Lung (tissue), 11 donors: ENCODE measurements at regions not wholly inside any gene's neighbourhood (a gene's known extent, or its start where the extent isn't known, plus 50 kb on each side); places are given as distances from the start of the nearest gene placed in this dataset.

Experiments
- ATAC-seq: fragments of 200-7000 bp; cut with Tn5 transposase; one replicate; pipeline ENCODE4 v1.9.1; 2020; ENCODE audit warnings: moderate number of reproducible peaks; ENCODE audit not compliant: insufficient read depth, low FRiP score
- DNase-seq, 3 donors: peaks; one replicate each; pipeline ENCODE4 v3.0.0-alpha.2; 2013 to 2017
- H3K27ac ChIP-seq, 2 donors: one replicate each; pipeline ENCODE4 v1.5.1; 2013; ENCODE audit warnings: mild to moderate bottlenecking in 2 of 2, moderate library complexity in 2 of 2, control low read depth in 1 of 2, inconsistent platforms in 1 of 2, low read depth in 1 of 2, low read length in 1 of 2
- H3K27me3 ChIP-seq, 3 donors: one replicate each; pipeline ENCODE4 v1.5.1; 2013; ENCODE audit warnings: low read length in 2 of 3; ENCODE audit not compliant: control insufficient read depth in 3 of 3, insufficient read depth in 3 of 3
- H3K36me3 ChIP-seq, 4 donors: one replicate each; pipeline ENCODE4 v1.5.1; 2013; ENCODE audit warnings: low read length in 4 of 4, mild to moderate bottlenecking in 1 of 4, moderate library complexity in 1 of 4; ENCODE audit not compliant: control insufficient read depth in 4 of 4, insufficient read depth in 4 of 4
- H3K4me1 ChIP-seq, 5 donors: one replicate each; pipeline ENCODE4 v1.5.1; 2013; ENCODE audit warnings: low read length in 5 of 5, mild to moderate bottlenecking in 2 of 5, moderate library complexity in 1 of 5; ENCODE audit not compliant: control insufficient read depth in 5 of 5, insufficient read depth in 5 of 5
- H3K4me3 ChIP-seq: one replicate; pipeline ENCODE4 v1.5.1; 2013; ENCODE audit warnings: mild to moderate bottlenecking, control low read depth, moderate library complexity
- H3K9ac ChIP-seq, 2 donors: one replicate each; pipeline ENCODE4 v1.5.1; 2013; ENCODE audit warnings: low read length in 2 of 2, control low read depth in 1 of 2; ENCODE audit not compliant: insufficient read depth in 1 of 2
- H3K9me3 ChIP-seq, 4 donors: one replicate each; pipeline ENCODE4 v1.5.1; 2013; ENCODE audit warnings: low read length in 3 of 4, mild to moderate bottlenecking in 1 of 4, moderate library complexity in 1 of 4; ENCODE audit not compliant: control insufficient read depth in 4 of 4, insufficient read depth in 3 of 4
- whole genome bisulfite sequencing, 2 donors: extraction: QIAGEN DNeasy Blood & Tissue Kit; methylation state at CpG; one replicate each; pipeline ENCODE4 v1.1.7; 2013; 5-methylcytosine and 5-hydroxymethylcytosine counted together
- TF ChIP-seq, protein P1 (sequence below): IDR thresholded peaks from 2 replicates; pipeline ENCODE4 v1.5.1; 2012; ENCODE audit warnings: mild to moderate bottlenecking; ENCODE audit errors: control extremely low read depth, extremely low read depth
- donor health status: control.
- donor health status: control.
- donor health status: Bipolar disorder and iron deficiency.
- donor health status: healthy.
- donor health status: DM: yes; HTN: yes; CAD: no.

DNA sequence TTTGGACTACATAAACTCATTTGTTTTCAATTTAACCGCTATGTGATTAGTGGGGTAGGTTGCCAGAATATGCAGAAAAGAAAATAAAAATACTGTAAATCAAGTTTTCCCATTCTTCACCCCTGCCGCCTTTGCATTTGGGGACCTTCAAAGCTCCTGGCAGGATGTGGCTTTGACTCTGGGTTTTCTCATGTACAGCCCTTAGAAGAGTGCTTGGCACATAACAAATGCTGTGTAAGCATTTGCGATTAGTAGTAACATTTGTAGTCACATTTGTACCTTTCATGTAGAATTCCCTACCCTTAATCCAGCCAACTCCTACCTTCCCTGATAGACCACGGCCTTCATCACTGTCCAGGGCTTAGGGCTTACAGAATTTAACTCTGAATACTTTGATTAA, 262.6 kb downstream of the MREG start:
- ATAC-seq (no peak), DNase-seq (peak in 2 of 3 donors; percentile 34 to 60)

DNA sequence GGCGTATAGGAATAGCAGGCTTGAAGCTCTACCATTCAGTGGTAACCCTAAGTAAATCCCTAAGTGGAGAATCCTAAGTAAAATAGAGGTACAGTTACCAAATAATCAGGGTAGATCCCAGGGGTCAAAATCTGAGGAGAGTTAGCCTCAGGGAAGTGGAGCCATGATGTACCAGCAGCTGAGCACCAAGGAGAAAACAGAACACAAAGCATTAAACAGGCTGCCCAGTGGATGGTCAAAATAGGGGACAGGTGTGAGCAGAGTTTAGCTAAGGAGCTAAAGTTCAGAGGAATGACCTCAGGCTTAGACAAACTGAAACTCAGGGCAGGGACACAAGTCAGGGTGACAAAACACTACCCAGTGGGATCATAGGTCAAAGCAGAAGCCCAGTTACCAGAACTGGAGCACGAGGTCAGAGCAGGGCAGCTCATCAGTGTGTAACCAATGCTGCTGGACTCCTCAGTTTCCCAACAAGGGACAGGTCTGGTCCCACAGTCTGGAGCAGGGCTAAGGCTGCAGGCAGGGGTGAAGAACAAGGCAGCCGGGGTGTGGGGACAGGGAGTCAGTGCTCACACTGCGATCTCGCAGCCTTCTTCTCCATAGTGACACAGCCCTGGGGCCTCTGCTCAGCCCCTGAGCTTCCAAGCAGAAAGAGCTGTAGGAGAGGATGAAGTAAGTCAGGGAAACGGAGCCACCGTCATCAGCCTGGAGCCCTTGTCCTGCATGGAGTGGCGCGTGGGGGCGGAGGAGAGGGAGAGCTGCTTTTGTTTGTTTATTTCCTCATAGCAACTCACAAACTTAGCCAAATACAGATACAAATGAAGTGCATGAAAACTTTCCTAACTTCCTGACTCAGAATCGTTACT, 264.0 kb downstream of the MREG start:
- Histone ChIP-seq H3K36me3 (no peaks in the 10 kb centered on the region), H3K4me3 (no peak overlapping the region), H3K9ac (peak overlapping the region in 1 of 2 donors; percentile 30), H3K27ac (peak overlapping the region in 1 of 2 donors; percentile 65), H3K9me3 (no peaks in the 10 kb centered on the region), H3K27me3 (no peaks in the 10 kb centered on the region), H3K4me1 (peaks cover 3 to 53% (median 5%) of the 10 kb centered on the region in 5 donors)
- TF ChIP-seq, protein P1, sequence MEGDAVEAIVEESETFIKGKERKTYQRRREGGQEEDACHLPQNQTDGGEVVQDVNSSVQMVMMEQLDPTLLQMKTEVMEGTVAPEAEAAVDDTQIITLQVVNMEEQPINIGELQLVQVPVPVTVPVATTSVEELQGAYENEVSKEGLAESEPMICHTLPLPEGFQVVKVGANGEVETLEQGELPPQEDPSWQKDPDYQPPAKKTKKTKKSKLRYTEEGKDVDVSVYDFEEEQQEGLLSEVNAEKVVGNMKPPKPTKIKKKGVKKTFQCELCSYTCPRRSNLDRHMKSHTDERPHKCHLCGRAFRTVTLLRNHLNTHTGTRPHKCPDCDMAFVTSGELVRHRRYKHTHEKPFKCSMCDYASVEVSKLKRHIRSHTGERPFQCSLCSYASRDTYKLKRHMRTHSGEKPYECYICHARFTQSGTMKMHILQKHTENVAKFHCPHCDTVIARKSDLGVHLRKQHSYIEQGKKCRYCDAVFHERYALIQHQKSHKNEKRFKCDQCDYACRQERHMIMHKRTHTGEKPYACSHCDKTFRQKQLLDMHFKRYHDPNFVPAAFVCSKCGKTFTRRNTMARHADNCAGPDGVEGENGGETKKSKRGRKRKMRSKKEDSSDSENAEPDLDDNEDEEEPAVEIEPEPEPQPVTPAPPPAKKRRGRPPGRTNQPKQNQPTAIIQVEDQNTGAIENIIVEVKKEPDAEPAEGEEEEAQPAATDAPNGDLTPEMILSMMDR = no peak
- peak; percentile 91 to 95 (median 95) for DNase-seq
- ATAC-seq = peak; percentile 82
- 54 to 72% methylated on average over 11 of the region's 11 CpGs for WGBS, 2 donors

More for the DNA sequence above, 262.6 kb downstream of the MREG start:
- Histone ChIP-seq H3K27me3 (no peaks in the 10 kb centered on the region), H3K9ac (no peak overlapping the region), H3K9me3 (no peaks in the 10 kb centered on the region), H3K4me3 (no peak overlapping the region), H3K27ac (no peak overlapping the region), H3K36me3 (no peaks in the 10 kb centered on the region), H3K4me1 (peaks cover 3 to 53% (median 5%) of the 10 kb centered on the region in 5 donors)
- WGBS, 2 donors = 56 to 74% methylated on average over 4 of the region's 4 CpGs
- TF ChIP-seq, protein P1 = no peak

DNA sequence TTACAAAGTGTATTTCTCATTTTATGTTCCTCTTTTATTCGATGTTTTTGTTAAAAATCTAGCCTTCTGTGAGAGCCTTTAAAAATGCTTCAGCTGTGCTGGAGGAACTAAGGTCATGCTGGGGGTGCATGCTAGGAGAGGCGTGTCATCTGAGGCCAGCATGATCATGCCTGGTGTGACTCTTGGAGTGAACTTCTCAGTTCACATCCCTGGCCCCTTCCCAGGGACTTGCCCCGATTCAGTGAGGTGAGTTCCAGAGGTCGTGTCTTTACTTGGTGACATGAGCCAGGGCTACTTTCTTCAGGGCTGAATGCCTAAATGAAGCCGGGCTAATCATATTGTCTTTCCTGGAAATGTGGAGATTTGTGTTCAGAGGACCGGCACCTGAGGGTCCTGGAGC, 264.9 kb downstream of the MREG start:
- DNase-seq = peak in 2 of 3 donors; percentile 28 to 52
- H3K36me3 ChIP-seq = no peaks in the 10 kb centered on the region
- no peak for ATAC-seq
- H3K27ac ChIP-seq = peak overlapping the region in 1 of 2 donors; percentile 55
- 52 to 61% methylated on average over 6 of the region's 6 CpGs for WGBS, 2 donors
- no peak overlapping the region for H3K4me3 ChIP-seq
- TF ChIP-seq, protein P1 = no peak
- no peaks in the 10 kb centered on the region for H3K27me3 ChIP-seq
- no peak overlapping the region for H3K9ac ChIP-seq
- H3K4me1 ChIP-seq = peaks cover 3 to 50% (median 5%) of the 10 kb centered on the region in 5 donors
- no peaks in the 10 kb centered on the region for H3K9me3 ChIP-seq
